ENCODE measurements at regions not wholly inside any gene's neighbourhood (a gene's known extent, or its start where the extent isn't known, plus 50 kb on each side); places are given as distances from the start of the nearest gene placed in this dataset.

DNA sequence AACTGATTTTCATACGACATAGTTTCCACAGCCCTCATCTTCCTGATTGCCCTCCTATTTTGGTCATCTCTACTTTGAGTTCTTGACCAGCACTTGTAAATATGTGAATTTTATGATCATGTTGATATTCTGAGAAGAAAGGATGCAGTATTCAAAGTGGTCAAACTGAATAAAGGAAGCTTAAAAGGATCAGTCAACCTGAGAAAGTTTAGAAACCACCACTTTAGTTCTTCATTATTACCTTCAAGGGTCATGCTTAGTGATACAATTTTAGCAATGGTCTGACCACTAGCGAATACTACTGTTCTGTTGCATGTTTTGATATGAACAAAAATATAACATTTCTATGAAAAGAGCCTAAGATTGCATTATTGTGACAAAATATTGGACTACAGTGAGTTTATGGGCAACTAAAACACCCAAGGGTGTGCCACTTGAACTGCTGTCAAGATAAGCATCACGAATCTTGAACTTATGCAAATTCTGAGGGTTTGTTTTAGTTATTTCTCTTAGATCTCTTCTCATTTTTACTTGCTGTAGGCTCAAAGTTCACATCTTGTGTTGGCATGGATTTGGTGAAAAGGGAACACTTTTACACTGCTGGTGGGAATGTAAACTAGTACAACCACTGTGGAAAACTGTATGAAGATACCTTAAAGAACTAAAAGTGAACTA is 247.7 kb downstream of the IPMK start:
- WGBS, 2 donors: 63 to 71% methylated on average over 3 of the region's 3 CpGs
- Histone ChIP-seq H3K36me3 (ENCODE audit: control insufficient read depth in 2 of 2, insufficient read depth in 2 of 2, low read length in 1 of 2) (no peaks in the 10 kb centered on the region), H3K4me3 (ENCODE audit: low read depth in 1 of 2, low read length in 2 of 2) (no peak overlapping the region), H3K27ac (ENCODE audit: low read depth in 2 of 2, low read length in 1 of 2) (no peak overlapping the region), H3K27me3 (ENCODE audit: control insufficient read depth in 1 of 2, insufficient read depth in 2 of 2, low read length in 2 of 2) (no peaks in the 10 kb centered on the region), H3K4me1 (ENCODE audit: control insufficient read depth in 2 of 2, insufficient read depth in 2 of 2, low read length in 1 of 2) (no peaks in the 10 kb centered on the region), H3K9me3 (ENCODE audit: control insufficient read depth in 2 of 2, insufficient read depth in 1 of 2, low read depth in 1 of 2, low read length in 1 of 2) (peaks cover 0 to 4% of the 10 kb centered on the region in 2 donors)

- peaks cover 0 to 4% of the 10 kb centered on the region in 2 donors for H3K9me3 ChIP-seq (ENCODE audit: control insufficient read depth in 2 of 2, insufficient read depth in 1 of 2, low read depth in 1 of 2, low read length in 1 of 2)
- WGBS, 2 donors: 76 to 79% methylated on average over 5 of the region's 5 CpGs
- H3K4me3 ChIP-seq (ENCODE audit: low read depth in 1 of 2, low read length in 2 of 2): no peak overlapping the region
- no peaks in the 10 kb centered on the region for H3K27me3 ChIP-seq (ENCODE audit: control insufficient read depth in 1 of 2, insufficient read depth in 2 of 2, low read length in 2 of 2)
- no peaks in the 10 kb centered on the region for H3K4me1 ChIP-seq (ENCODE audit: control insufficient read depth in 2 of 2, insufficient read depth in 2 of 2, low read length in 1 of 2)
- no peak overlapping the region for H3K27ac ChIP-seq (ENCODE audit: low read depth in 2 of 2, low read length in 1 of 2)
- no peaks in the 10 kb centered on the region for H3K36me3 ChIP-seq (ENCODE audit: control insufficient read depth in 2 of 2, insufficient read depth in 2 of 2, low read length in 1 of 2)
Measured at GRCh38 chr10:58017719-58018367, 249.9 kb downstream of the IPMK start.

DNA sequence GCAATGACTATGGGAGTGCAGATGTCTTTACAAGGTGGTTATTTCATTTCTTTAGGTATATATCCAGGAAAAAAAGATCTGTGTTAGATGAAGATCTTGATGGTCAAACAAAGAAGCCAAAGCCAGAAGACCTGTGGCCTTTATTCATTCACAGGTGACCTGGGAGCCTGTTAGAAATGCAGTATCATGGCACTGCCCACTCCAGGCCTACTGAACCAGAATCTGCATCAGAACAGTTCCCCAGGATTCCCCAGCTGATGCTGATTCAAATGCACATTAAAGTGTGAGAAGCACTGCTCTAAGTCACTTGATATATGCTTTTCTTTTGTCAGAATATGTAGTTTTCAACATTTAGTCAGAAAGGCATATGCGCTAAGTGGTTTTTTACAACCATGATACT is 251.1 kb downstream of the IPMK start:
- WGBS, 2 donors: 95 to 99% methylated on average over 1 of the region's 1 CpG
- no peak overlapping the region for H3K4me3 ChIP-seq (ENCODE audit: low read depth in 1 of 2, low read length in 2 of 2)
- no peaks in the 10 kb centered on the region for H3K4me1 ChIP-seq (ENCODE audit: control insufficient read depth in 2 of 2, insufficient read depth in 2 of 2, low read length in 1 of 2)
- H3K27me3 ChIP-seq (ENCODE audit: control insufficient read depth in 1 of 2, insufficient read depth in 2 of 2, low read length in 2 of 2): no peaks in the 10 kb centered on the region
- H3K9me3 ChIP-seq (ENCODE audit: control insufficient read depth in 2 of 2, insufficient read depth in 1 of 2, low read depth in 1 of 2, low read length in 1 of 2): peaks cover 0 to 4% of the 10 kb centered on the region in 2 donors
- H3K27ac ChIP-seq (ENCODE audit: low read depth in 2 of 2, low read length in 1 of 2): no peak overlapping the region
- no peaks in the 10 kb centered on the region for H3K36me3 ChIP-seq (ENCODE audit: control insufficient read depth in 2 of 2, insufficient read depth in 2 of 2, low read length in 1 of 2)

- Histone ChIP-seq H3K4me1 (ENCODE audit: control insufficient read depth in 2 of 2, insufficient read depth in 2 of 2, low read length in 1 of 2) (no peaks in the 10 kb centered on the region), H3K27me3 (ENCODE audit: control insufficient read depth in 1 of 2, insufficient read depth in 2 of 2, low read length in 2 of 2) (no peaks in the 10 kb centered on the region), H3K36me3 (ENCODE audit: control insufficient read depth in 2 of 2, insufficient read depth in 2 of 2, low read length in 1 of 2) (no peaks in the 10 kb centered on the region), H3K4me3 (ENCODE audit: low read depth in 1 of 2, low read length in 2 of 2) (no peak overlapping the region), H3K9me3 (ENCODE audit: control insufficient read depth in 2 of 2, insufficient read depth in 1 of 2, low read depth in 1 of 2, low read length in 1 of 2) (peaks cover 0 to 2% of the 10 kb centered on the region in 2 donors), H3K27ac (ENCODE audit: low read depth in 2 of 2, low read length in 1 of 2) (no peak overlapping the region)
- WGBS, 2 donors: 73 to 82% methylated on average over 1 of the region's 1 CpG
Measured at GRCh38 chr10:58014436-58014835, 253.3 kb downstream of the IPMK start.

- H3K4me3 ChIP-seq (ENCODE audit: low read depth in 1 of 2, low read length in 2 of 2): no peak overlapping the region
- WGBS, 2 donors: 84 to 88% methylated on average over 4 of the region's 4 CpGs
- no peaks in the 10 kb centered on the region for H3K4me1 ChIP-seq (ENCODE audit: control insufficient read depth in 2 of 2, insufficient read depth in 2 of 2, low read length in 1 of 2)
- H3K36me3 ChIP-seq (ENCODE audit: control insufficient read depth in 2 of 2, insufficient read depth in 2 of 2, low read length in 1 of 2): no peaks in the 10 kb centered on the region
- peaks cover 0 to 2% of the 10 kb centered on the region in 2 donors for H3K9me3 ChIP-seq (ENCODE audit: control insufficient read depth in 2 of 2, insufficient read depth in 1 of 2, low read depth in 1 of 2, low read length in 1 of 2)
- H3K27ac ChIP-seq (ENCODE audit: low read depth in 2 of 2, low read length in 1 of 2): no peak overlapping the region
- H3K27me3 ChIP-seq (ENCODE audit: control insufficient read depth in 1 of 2, insufficient read depth in 2 of 2, low read length in 2 of 2): no peaks in the 10 kb centered on the region
Measured at GRCh38 chr10:58013406-58013805, 254.3 kb downstream of the IPMK start.

GRCh38 chr10:58010073-58010702 is 257.5 kb downstream of the IPMK start:
- H3K9me3 ChIP-seq (ENCODE audit: control insufficient read depth in 2 of 2, insufficient read depth in 1 of 2, low read depth in 1 of 2, low read length in 1 of 2): no peaks in the 10 kb centered on the region
- H3K27me3 ChIP-seq (ENCODE audit: control insufficient read depth in 1 of 2, insufficient read depth in 2 of 2, low read length in 2 of 2): no peaks in the 10 kb centered on the region
- H3K36me3 ChIP-seq (ENCODE audit: control insufficient read depth in 2 of 2, insufficient read depth in 2 of 2, low read length in 1 of 2): no peaks in the 10 kb centered on the region
- H3K27ac ChIP-seq (ENCODE audit: low read depth in 2 of 2, low read length in 1 of 2): no peak overlapping the region
- H3K4me3 ChIP-seq (ENCODE audit: low read depth in 1 of 2, low read length in 2 of 2): no peak overlapping the region
- WGBS, 2 donors: 60 to 67% methylated on average over 5 of the region's 5 CpGs
- H3K4me1 ChIP-seq (ENCODE audit: control insufficient read depth in 2 of 2, insufficient read depth in 2 of 2, low read length in 1 of 2): no peaks in the 10 kb centered on the region

- 31 to 32% methylated on average over 2 of the region's 2 CpGs for WGBS, 2 donors
- Histone ChIP-seq H3K4me3 (ENCODE audit: low read depth in 1 of 2, low read length in 2 of 2) (no peak overlapping the region), H3K27ac (ENCODE audit: low read depth in 2 of 2, low read length in 1 of 2) (no peak overlapping the region), H3K27me3 (ENCODE audit: control insufficient read depth in 1 of 2, insufficient read depth in 2 of 2, low read length in 2 of 2) (no peaks in the 10 kb centered on the region), H3K4me1 (ENCODE audit: control insufficient read depth in 2 of 2, insufficient read depth in 2 of 2, low read length in 1 of 2) (no peaks in the 10 kb centered on the region), H3K36me3 (ENCODE audit: control insufficient read depth in 2 of 2, insufficient read depth in 2 of 2, low read length in 1 of 2) (no peaks in the 10 kb centered on the region), H3K9me3 (ENCODE audit: control insufficient read depth in 2 of 2, insufficient read depth in 1 of 2, low read depth in 1 of 2, low read length in 1 of 2) (no peaks in the 10 kb centered on the region)
Measured at GRCh38 chr10:58003945-58004344, 263.7 kb downstream of the IPMK start.

DNA sequence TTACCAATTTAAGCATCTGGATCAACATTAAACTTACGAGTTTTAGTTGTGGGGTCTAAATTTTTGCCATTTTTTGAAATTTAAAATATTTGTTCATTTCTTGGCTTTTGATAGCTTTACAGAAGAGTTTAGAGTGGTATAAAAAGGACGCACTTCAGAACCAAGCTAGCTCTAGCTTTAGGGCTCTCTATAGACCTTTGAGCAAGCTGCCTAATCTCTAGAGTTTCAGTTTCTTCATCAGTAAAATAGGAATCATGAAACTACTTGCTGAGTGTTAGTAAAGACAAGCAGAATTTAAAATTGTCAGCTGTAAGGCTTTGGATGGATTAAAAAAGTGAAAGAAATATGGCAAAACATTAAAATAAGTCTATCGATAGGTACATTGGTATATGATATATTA is 266.5 kb downstream of the IPMK start:
- 76 to 85% methylated on average over 3 of the region's 3 CpGs for WGBS, 2 donors
- Histone ChIP-seq H3K9me3 (ENCODE audit: control insufficient read depth in 2 of 2, insufficient read depth in 1 of 2, low read depth in 1 of 2, low read length in 1 of 2) (no peaks in the 10 kb centered on the region), H3K36me3 (ENCODE audit: control insufficient read depth in 2 of 2, insufficient read depth in 2 of 2, low read length in 1 of 2) (no peaks in the 10 kb centered on the region), H3K4me1 (ENCODE audit: control insufficient read depth in 2 of 2, insufficient read depth in 2 of 2, low read length in 1 of 2) (no peaks in the 10 kb centered on the region), H3K27me3 (ENCODE audit: control insufficient read depth in 1 of 2, insufficient read depth in 2 of 2, low read length in 2 of 2) (no peaks in the 10 kb centered on the region), H3K4me3 (ENCODE audit: low read depth in 1 of 2, low read length in 2 of 2) (no peak overlapping the region), H3K27ac (ENCODE audit: low read depth in 2 of 2, low read length in 1 of 2) (no peak overlapping the region)

- Histone ChIP-seq H3K4me3 (ENCODE audit: low read depth in 1 of 2, low read length in 2 of 2) (no peak overlapping the region), H3K27me3 (ENCODE audit: control insufficient read depth in 1 of 2, insufficient read depth in 2 of 2, low read length in 2 of 2) (no peaks in the 10 kb centered on the region), H3K27ac (ENCODE audit: low read depth in 2 of 2, low read length in 1 of 2) (no peak overlapping the region), H3K36me3 (ENCODE audit: control insufficient read depth in 2 of 2, insufficient read depth in 2 of 2, low read length in 1 of 2) (no peaks in the 10 kb centered on the region), H3K9me3 (ENCODE audit: control insufficient read depth in 2 of 2, insufficient read depth in 1 of 2, low read depth in 1 of 2, low read length in 1 of 2) (no peaks in the 10 kb centered on the region), H3K4me1 (ENCODE audit: control insufficient read depth in 2 of 2, insufficient read depth in 2 of 2, low read length in 1 of 2) (no peaks in the 10 kb centered on the region)
- 78 to 86% methylated on average over 2 of the region's 2 CpGs for WGBS, 2 donors
Measured at GRCh38 chr10:57996536-57996935, 271.2 kb downstream of the IPMK start.

All from esophagus (tissue), 2 donors.